OCI-LY7 (cell line): ENCODE measurements at regions not wholly inside any gene's neighbourhood (a gene's known extent, or its start where the extent isn't known, plus 50 kb on each side); places are given as distances from the start of the nearest gene placed in this dataset.
"Not testable (repeated sequence)": the region's sequence is repeated elsewhere in the genome, so short reads cannot be mapped to it uniquely, and the experiment has no call there.

ENCODE experiments used
- EZH2phosphoT487 ChIP-seq: fragments of 200-600 bp; sonication (generic); IDR thresholded peaks from 2 replicates; pipeline ENCODE4 v1.6.1; 2018; ENCODE audit warnings: low read depth, borderline replicate concordance, mild to moderate bottlenecking, mixed run types, antibody characterized with exemption, low read length, moderate library complexity, mixed read lengths
- TF ChIP-seq, protein P1 (sequence below): fragments of 200-600 bp; sonication (generic); conservative IDR thresholded peaks from 2 replicates; pipeline ENCODE4 v1.5.1; 2014; ENCODE audit warnings: mild to moderate bottlenecking, antibody characterized with exemption, low read length, moderate library complexity, mixed read lengths

DNA sequence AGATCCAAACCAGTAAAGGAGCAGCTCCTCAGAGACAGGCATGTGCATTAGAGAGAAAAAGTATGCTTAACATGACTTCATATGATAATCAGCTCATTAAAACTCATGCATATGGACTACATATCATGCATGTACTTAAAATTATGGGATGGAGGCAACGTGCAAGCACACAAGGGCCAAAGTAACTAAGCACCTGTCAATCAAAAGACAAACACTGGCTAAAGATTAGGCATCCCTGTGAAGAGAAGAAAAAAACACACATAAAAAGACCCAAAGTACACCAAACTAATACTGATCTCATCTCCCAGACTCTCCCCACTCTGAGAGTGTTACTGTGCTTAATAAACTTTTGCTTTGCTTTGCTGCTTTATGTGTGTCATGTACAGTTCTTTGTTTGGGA lies 61.1 kb downstream of the PPIAL4A start:
- TF ChIP-seq, protein P1, sequence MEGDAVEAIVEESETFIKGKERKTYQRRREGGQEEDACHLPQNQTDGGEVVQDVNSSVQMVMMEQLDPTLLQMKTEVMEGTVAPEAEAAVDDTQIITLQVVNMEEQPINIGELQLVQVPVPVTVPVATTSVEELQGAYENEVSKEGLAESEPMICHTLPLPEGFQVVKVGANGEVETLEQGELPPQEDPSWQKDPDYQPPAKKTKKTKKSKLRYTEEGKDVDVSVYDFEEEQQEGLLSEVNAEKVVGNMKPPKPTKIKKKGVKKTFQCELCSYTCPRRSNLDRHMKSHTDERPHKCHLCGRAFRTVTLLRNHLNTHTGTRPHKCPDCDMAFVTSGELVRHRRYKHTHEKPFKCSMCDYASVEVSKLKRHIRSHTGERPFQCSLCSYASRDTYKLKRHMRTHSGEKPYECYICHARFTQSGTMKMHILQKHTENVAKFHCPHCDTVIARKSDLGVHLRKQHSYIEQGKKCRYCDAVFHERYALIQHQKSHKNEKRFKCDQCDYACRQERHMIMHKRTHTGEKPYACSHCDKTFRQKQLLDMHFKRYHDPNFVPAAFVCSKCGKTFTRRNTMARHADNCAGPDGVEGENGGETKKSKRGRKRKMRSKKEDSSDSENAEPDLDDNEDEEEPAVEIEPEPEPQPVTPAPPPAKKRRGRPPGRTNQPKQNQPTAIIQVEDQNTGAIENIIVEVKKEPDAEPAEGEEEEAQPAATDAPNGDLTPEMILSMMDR = not testable (repeated sequence)
- TF ChIP-seq EZH2phosphoT487 = not testable (repeated sequence)
